NCI-H748 (cell line): ENCODE measurements at regions not wholly inside any gene's neighbourhood (a gene's known extent, or its start where the extent isn't known, plus 50 kb on each side); places are given as distances from the start of the nearest gene placed in this dataset.

Experiments used
- DNase-seq: peaks from one replicate; lab custom pipeline; 2025; ENCODE audit not compliant: unreplicated experiment; lab: John Stamatoyannopoulos, UW

DNA sequence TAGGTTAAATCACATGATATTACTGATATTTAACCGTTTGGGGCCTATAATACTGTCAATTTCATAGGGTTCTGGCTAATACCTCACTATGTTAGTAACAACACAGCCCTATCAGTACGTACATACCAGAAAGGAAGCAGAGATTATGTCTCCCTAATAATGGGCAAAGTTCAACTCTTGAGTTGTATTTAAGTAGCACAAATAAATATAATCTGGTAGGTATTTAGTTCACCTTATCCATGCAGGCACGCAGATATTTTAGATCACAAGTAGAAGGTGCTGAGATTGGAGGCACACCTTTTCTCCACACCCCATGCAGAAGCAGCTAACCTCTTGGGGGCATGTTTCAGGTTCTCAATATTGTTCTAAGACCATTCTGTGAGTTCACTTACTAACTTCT is 118.9 kb downstream of the IRS1 start:
- DNase-seq: no peak

GRCh38 chr2:226679389-226680065 is 120.1 kb downstream of the IRS1 start:
- no peak for DNase-seq

GRCh38 chr2:226678422-226678821 is 121.2 kb downstream of the IRS1 start:
- no peak for DNase-seq

DNA sequence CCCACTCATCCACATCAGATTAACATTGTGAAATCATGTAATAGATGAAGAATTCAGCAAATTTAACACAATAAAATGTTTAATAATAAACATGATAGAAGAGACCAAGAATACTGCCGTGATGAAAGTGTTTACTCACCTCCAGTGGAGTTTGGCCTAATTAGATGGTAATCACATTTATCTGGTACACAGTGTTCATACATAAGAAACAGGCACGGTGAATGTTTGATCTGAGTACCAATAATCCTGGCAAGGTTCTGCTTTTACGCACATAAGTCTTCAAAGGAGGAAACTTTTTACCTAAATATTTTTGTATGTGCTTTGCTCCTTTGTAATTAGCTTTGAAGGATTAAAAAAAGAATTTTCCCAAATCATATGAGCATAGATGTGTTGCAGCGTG is 122.5 kb downstream of the IRS1 start:
- no peak for DNase-seq

GRCh38 chr2:226676618-226677017 is 123.0 kb downstream of the IRS1 start:
- DNase-seq: no peak

- DNase-seq: no peak
Observed at GRCh38 chr2:226674123-226674522, 125.5 kb downstream of the IRS1 start.

DNA sequence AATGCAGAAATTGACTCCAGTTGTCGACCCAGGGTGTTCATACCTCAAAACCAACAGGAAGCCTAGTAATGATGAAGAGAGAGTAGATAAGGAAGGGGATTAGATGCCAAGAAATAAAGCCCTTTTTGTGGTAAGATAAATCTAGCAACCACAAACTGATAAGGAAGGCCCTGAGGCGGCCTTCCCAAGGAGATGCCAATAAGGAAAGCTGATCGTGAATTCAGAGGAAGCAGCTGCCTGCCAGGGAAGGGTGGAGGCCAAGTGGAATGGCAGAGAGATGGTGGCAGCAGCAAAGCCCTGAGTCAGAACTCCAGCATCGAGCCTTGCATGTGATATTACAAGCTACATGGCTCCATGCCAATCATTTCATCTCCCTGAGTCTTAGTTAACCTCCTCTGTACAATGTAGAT is 126.3 kb downstream of the IRS1 start:
- no peak for DNase-seq

DNA sequence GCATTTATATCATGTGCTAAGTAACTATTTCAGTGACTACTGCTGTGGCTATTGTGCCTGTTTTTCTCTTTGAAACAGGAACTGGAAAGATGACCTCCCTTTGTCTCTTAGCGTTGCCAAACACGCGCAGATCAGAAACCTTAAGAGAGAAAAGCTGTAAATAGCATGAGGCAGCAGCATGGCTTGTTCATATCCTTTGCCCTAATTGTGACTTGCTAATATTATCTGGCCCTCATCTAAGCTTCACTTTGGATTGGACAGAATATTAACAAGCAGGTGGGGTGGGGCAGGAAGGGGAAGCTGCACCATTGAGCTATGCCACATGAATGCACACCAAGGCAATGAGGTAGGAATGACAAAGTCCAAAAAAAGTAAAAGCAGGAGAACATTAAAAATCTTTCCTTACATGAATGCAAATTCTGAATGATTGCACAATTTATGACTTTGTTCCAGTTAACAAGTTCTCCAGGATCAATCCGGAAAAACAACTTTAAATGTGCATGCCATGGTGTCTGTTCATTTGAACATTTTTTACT is 128.4 kb downstream of the IRS1 start:
- DNase-seq: no peak

DNA sequence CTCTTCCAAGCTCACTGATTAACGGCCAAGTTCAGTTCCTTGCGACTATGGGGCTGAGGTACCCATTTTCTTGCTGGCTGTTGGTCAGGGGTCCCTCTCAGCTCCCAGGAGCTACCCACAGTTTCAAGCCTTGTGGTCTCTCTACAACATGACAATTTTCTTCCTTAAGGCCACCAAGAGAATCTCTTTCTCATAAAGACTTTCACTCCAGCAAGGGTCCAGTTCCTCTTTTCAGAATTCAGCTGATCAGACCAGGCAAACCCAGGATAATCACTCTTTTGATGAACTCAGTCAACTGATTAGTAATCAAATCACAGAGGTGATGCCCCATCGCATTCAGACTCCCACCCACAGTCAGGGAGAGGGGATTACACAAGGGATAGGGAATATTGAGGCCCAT is 129.7 kb downstream of the IRS1 start:
- no peak for DNase-seq

- no peak for DNase-seq
Observed at GRCh38 chr2:226669249-226669648, 130.4 kb downstream of the IRS1 start.

DNA sequence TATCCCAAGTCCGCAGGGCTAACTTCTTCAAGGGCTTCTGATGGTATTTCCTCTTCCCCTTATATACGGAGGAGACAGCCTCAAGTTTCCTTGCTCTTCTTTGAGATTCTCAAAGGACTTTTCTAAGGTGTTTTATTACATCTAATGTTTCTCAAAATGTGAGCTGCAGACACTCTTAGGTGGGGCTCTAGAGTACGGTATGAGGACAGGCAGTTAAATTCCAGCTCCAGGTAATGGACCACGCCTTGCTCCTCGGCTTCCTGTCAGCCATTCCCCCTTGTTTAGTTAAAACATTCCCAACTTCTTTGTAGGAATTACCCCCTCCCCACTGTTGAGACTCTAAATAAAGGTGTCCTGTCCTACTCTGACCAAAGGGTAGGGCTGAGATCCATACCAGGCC is 131.9 kb downstream of the IRS1 start:
- no peak for DNase-seq

- DNase-seq: no peak
Observed at GRCh38 chr2:226665306-226665831, 134.3 kb downstream of the IRS1 start.

DNA sequence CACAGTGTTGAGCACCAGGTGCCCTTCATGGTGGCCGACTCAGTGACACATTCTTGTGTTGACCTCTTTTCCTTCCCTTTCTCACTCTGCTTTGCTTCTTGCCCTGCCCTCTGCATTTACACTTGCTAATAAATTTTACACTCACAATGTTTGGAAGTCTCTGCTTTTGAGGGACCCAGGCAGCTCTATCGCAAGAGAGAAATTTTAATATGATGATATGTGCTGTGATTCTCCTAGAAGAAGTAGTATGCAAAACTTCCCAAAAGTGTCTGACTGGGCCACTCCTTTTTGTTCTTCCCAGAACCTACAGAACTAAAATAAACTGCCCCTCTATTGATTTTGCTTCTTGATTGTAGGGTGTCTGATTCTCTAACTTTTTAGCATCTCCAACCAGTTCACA is 135.0 kb downstream of the IRS1 start:
- DNase-seq: no peak

GRCh38 chr2:226664140-226664539 is 135.5 kb downstream of the IRS1 start:
- DNase-seq: no peak

GRCh38 chr2:226661789-226662545 is 137.7 kb downstream of the IRS1 start:
- no peak for DNase-seq

DNA sequence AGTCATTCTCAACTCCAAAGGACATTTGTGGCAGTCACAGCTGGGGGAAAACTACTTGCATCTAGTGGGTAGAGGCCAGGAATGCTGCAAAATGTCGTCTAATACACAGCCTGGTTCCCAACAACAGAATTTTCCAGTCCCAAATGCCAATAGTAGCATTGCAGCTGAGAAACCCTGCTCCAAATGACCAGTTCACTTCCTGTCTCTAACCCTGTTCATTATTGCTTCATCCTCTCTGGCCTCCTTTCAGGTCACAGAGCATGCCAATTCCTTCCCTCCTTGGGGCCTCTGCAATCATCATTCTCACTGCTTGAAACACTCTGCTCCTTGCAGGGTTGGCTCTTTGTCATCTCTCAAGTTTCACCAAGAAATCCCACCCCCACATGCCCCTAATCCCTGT is 139.1 kb downstream of the IRS1 start:
- no peak for DNase-seq

GRCh38 chr2:226660124-226660523 is 139.5 kb downstream of the IRS1 start:
- no peak for DNase-seq

DNA sequence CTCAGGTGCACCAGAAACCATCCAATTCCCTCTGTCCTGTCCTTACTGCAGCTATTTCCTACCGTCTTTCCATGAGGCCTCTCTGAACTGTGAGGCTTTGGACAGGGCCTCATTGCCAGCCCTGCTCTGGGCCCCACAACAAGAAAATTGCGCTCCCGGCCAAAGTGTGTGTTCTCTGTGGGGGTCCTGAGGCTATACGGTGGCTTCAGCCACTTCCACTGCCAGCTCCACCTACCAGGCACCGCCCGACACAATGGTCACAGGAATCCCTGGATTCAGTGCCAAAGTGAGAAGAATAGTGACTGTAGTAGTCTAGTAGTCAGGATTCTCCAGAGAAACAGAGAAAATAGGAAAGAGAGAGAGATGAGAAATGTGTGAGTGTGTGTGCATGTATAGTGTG is 140.2 kb downstream of the IRS1 start:
- no peak for DNase-seq

- no peak for DNase-seq
Observed at GRCh38 chr2:226658555-226658954, 141.1 kb downstream of the IRS1 start.

- DNase-seq: no peak
Observed at GRCh38 chr2:226657340-226658053, 142.1 kb downstream of the IRS1 start.

GRCh38 chr2:226656367-226656766 is 143.3 kb downstream of the IRS1 start:
- DNase-seq: no peak

DNA sequence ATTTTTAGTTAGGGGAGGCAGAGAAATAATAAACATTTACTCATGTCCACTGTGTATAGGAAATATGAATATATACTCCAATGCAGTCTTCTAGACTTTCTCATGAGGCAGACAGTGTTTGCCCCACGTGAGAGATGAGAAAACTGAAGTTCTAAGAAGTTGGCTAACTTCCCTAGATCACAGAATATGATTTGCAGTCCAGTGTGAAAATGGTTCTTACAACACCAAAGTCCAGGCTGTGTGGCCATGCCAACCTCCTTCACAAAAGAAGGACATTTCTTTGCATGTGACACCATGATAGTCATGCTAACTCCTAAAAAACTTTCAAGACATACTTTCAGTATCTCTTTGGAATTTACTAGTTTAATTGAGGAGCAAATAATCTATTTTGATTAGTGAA is 143.7 kb downstream of the IRS1 start:
- no peak for DNase-seq
